ENCODE measurements at regions not wholly inside any gene's neighbourhood (a gene's known extent, or its start where the extent isn't known, plus 50 kb on each side); places are given as distances from the start of the nearest gene placed in this dataset.

DNA sequence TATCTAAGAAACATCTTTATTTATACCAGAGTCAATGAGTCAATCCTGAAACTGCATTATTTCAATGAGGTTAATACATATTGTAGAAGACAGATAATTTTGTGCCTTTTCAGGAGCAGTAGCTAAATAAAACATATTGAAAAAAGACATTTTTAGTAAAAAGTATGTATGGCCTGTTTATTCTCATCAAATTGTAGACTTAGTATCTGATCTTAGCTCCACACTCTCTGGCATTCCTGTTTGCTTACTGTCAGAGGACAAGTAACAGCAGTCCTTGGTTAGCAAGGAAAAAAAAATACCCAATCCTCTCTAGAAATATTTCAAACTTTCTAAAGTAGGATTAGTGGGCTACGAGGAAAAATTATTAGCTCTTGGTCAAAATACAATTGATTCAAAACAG lies 50.5 kb upstream of the GUCY1A1 start:
- ChIA-PET POLR2A (no interaction called here), CTCF (interaction anchor here (1.1 kb wide), 1 partner anchor 9 kb away, joined by 3 read pairs; no protein-coding TSS in a partner anchor)
- H3K4me1 Mint-ChIP-seq (ENCODE audit: low read depth): peaks cover 4% of the 10 kb centered on the region
- no peak for ATAC-seq
- no peaks in the 10 kb centered on the region for H3K9me3 Mint-ChIP-seq
- TF ChIP-seq, protein P1, sequence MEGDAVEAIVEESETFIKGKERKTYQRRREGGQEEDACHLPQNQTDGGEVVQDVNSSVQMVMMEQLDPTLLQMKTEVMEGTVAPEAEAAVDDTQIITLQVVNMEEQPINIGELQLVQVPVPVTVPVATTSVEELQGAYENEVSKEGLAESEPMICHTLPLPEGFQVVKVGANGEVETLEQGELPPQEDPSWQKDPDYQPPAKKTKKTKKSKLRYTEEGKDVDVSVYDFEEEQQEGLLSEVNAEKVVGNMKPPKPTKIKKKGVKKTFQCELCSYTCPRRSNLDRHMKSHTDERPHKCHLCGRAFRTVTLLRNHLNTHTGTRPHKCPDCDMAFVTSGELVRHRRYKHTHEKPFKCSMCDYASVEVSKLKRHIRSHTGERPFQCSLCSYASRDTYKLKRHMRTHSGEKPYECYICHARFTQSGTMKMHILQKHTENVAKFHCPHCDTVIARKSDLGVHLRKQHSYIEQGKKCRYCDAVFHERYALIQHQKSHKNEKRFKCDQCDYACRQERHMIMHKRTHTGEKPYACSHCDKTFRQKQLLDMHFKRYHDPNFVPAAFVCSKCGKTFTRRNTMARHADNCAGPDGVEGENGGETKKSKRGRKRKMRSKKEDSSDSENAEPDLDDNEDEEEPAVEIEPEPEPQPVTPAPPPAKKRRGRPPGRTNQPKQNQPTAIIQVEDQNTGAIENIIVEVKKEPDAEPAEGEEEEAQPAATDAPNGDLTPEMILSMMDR (IDR thresholded peaks at IDR 0.05): no peak
- intact Hi-C loops (cut with micrococcal nuclease): no loop called here
- no peak for DNase-seq
- no peaks in the 10 kb centered on the region for H3K36me3 Mint-ChIP-seq (ENCODE audit: low read depth)
- peaks cover 12% of the 10 kb centered on the region for H3K27me3 Mint-ChIP-seq
- no peak overlapping the region for H3K27ac Mint-ChIP-seq
- H3K4me3 Mint-ChIP-seq: no peak overlapping the region

DNA sequence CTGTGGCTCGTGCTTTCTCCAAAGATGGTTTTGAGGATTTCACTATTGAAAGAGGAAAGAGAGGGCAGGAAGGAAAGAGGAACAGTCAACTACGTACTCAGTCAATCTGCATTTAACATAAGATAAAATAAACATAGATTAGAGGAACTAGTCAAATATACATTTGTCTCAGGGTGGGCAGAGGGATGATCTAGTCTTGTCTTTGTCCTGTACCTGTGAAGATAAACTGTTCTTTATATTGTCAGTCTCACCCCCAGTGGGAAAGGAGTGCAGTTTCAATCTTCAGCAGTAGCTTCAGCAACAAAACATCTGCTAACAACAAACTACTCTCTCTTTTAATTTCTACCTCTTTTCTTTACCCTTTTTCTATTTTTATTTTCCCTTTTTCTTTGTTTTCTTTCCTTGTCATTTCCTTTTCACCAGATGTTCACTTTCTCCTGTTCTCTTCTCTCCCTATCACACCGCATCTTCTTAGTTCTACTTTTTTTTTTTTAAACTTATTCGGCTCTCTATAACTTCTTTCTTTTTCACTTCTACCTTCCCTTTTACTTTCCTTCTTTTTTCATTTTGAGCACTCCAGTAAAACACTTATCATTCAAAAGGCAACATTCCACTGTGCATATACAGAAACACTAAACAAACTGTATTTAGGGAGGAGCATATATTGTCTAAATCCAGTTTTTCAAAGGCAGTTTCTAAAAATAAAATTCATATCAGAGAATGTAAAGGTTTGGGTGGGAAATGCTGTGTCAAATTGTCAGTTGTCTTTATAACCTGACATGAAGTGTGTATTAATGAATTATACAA lies 51.4 kb upstream of the GUCY1A1 start:
- Mint-ChIP-seq H3K27me3 (peaks cover 12% of the 10 kb centered on the region), H3K36me3 (ENCODE audit: low read depth) (no peaks in the 10 kb centered on the region), H3K27ac (no peak overlapping the region), H3K4me3 (no peak overlapping the region), H3K9me3 (no peaks in the 10 kb centered on the region), H3K4me1 (ENCODE audit: low read depth) (peaks cover 4% of the 10 kb centered on the region)
- ChIA-PET POLR2A (no interaction called here), CTCF (interaction anchor here (1.1 kb wide), 1 partner anchor 10 kb away, joined by 3 read pairs; no protein-coding TSS in a partner anchor)
- ATAC-seq (no peak), DNase-seq (no peak)
- intact Hi-C loops (cut with micrococcal nuclease): no loop called here
- TF ChIP-seq, protein P1 (IDR thresholded peaks at IDR 0.05): no peak

DNA sequence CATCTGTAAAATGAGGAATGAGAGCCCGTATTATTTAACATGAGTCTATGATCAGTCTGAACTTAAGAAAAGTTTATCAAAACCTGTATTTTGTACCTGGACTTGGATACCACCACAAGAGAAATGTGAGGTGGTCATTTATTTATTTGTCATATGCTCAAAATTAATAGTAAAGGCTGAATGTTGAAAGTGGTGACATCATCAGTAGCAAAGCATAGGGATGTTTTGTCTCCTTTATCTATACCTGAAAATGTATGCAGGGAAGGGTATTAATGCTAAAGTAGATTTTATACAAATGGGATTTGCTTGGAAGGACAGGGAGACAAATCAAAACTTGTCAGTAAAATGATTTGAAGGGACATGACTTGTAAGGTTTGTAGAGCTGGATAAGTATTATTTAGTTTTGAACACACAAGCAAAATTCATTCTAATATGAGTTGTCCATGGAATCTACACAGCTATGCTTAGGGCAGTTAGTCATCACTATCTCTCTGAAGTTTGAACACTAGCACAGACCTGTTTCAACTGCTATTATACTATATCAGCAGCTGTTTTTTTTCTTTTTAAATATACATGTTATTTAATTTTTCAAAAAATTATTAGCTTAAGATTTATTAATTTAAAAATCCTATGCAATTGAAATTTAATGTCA lies 52.4 kb upstream of the GUCY1A1 start:
- TF ChIP-seq, protein P1 (IDR thresholded peaks at IDR 0.05): no peak
- Mint-ChIP-seq H3K4me3 (no peak overlapping the region), H3K4me1 (ENCODE audit: low read depth) (peaks cover 4% of the 10 kb centered on the region), H3K36me3 (ENCODE audit: low read depth) (no peaks in the 10 kb centered on the region), H3K27ac (no peak overlapping the region), H3K9me3 (no peaks in the 10 kb centered on the region), H3K27me3 (peaks cover 12% of the 10 kb centered on the region)
- ChIA-PET CTCF (no interaction called here), POLR2A (no interaction called here)
- ATAC-seq: no peak
- intact Hi-C loops (cut with micrococcal nuclease): no loop called here
- DNase-seq: no peak

DNA sequence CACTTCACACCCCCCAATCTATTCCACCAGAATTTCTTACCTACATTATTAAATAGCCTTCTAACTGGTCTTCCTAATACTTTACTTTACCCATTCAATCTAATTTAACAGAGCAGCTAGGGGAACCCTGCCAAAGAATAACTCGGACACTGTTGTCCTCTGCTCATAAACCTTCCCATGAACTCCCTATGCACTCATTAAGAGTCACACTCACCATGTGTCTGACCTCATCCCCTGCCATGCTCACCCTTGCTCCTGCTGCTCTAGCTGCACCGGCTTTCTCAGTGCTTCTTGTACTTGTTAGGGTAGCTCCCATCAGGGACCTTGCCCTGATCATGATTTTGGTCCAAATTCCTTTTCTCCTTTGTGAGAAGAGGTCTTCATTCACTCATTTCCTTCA lies 54.6 kb upstream of the GUCY1A1 start:
- TF ChIP-seq, protein P1 (IDR thresholded peaks at IDR 0.05): no peak
- POLR2A ChIA-PET: no interaction called here
- H3K27ac Mint-ChIP-seq: no peak overlapping the region
- H3K9me3 Mint-ChIP-seq: no peaks in the 10 kb centered on the region
- no peaks in the 10 kb centered on the region for H3K36me3 Mint-ChIP-seq (ENCODE audit: low read depth)
- CTCF ChIA-PET: no interaction called here
- DNase-seq (no peak), ATAC-seq (no peak)
- intact Hi-C loops (cut with micrococcal nuclease): no loop called here
- no peak overlapping the region for H3K4me3 Mint-ChIP-seq
- peaks cover 10% of the 10 kb centered on the region for H3K27me3 Mint-ChIP-seq
- H3K4me1 Mint-ChIP-seq (ENCODE audit: low read depth): peaks cover 4% of the 10 kb centered on the region

DNA sequence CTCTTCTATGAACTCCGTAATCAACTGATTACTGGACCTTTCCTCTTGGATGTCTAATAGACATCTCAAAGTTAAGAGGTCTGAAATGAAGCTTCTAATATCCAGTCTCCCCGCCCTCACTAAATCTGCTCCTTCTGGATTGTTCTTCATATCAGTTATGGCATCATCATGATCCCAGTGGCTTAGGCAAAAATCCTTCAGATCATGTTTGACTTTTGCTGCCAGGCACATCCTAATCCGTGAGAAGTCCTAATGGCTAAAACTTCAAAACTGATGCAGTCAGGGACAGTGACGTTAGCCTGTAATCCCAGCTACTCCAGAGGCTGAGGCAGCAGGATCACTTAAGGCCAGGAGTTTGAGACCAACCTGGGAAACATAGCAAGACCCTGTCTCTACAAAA lies 55.1 kb upstream of the GUCY1A1 start:
- CTCF ChIA-PET: no interaction called here
- Mint-ChIP-seq H3K27me3 (peaks cover 12% of the 10 kb centered on the region), H3K4me3 (no peak overlapping the region), H3K27ac (no peak overlapping the region), H3K36me3 (ENCODE audit: low read depth) (no peaks in the 10 kb centered on the region), H3K9me3 (no peaks in the 10 kb centered on the region), H3K4me1 (ENCODE audit: low read depth) (peaks cover 4% of the 10 kb centered on the region)
- TF ChIP-seq, protein P1 (IDR thresholded peaks at IDR 0.05): no peak
- intact Hi-C loops (cut with micrococcal nuclease): no loop called here
- POLR2A ChIA-PET: no interaction called here
- DNase-seq (no peak), ATAC-seq (no peak)
